ENCODE measurements at regions not wholly inside any gene's neighbourhood (a gene's known extent, or its start where the extent isn't known, plus 50 kb on each side); places are given as distances from the start of the nearest gene placed in this dataset.

- TF ChIP-seq CTCF (IDR thresholded peaks at IDR 0.05; ENCODE audit: low read length) (no peak), EZH2 (IDR thresholded peaks at IDR 0.05; ENCODE audit: borderline replicate concordance, low read length) (no peak)
These were observed 76.7 kb upstream of the FST start for GRCh38 chr5:53403758-53404157.
